ENCODE measurements at regions not wholly inside any gene's neighbourhood (a gene's known extent, or its start where the extent isn't known, plus 50 kb on each side); places are given as distances from the start of the nearest gene placed in this dataset.

GRCh38 chr4:13159041-13159620 is 325.0 kb downstream of the RAB28 start:
- Histone ChIP-seq H3K4me3 (ENCODE audit: low read length) (no peak overlapping the region), H3K9ac (ENCODE audit: low read length) (no peak overlapping the region), H2AFZ (ENCODE audit: low read length) (no peak overlapping the region), H3K27ac (ENCODE audit: low read length) (no peak overlapping the region), H3K27me3 (ENCODE audit: low read length) (no peaks in the 10 kb centered on the region), H3K36me3 (ENCODE audit: low read depth, low read length) (no peaks in the 10 kb centered on the region), H3K4me1 (ENCODE audit: insufficient read depth, low read length) (peaks cover 5% of the 10 kb centered on the region; the same call in 1 of the 2 replicates), H3K79me2 (ENCODE audit: low read length) (no peaks in the 10 kb centered on the region), H3K9me2 (replicated peaks; ENCODE audit: low read length) (no peaks in the 10 kb centered on the region), H3F3A (ENCODE audit: low read length, unreplicated experiment) (peaks cover 4% of the 10 kb centered on the region), H3K9me3 (ENCODE audit: low read length) (no peaks in the 10 kb centered on the region), H3K4me2 (ENCODE audit: low read length) (no peak overlapping the region), H4K20me1 (ENCODE audit: low read length) (no peaks in the 10 kb centered on the region)
- DNase-seq (peak; percentile 40), ATAC-seq (no peak)
- ChIA-PET POLR2A (ENCODE audit: unreplicated experiment) (no interaction called here), CTCF (no interaction called here)
- intact Hi-C loops (cut with micrococcal nuclease): no loop called here
- no TSS peak for BruUV-seq (replicated peaks)
- TF ChIP-seq EZH2phosphoT487 (IDR thresholded peaks at IDR 0.05; ENCODE audit: borderline replicate concordance, low read length): no peak
- TF ChIP-seq CTCF (conservative IDR thresholded peaks at IDR 0.05; ENCODE audit: low read depth, low read length): no peak
- TF ChIP-seq EZH2 (IDR thresholded peaks at IDR 0.05; ENCODE audit: low read length, unreplicated experiment): no peak

- Histone ChIP-seq H4K20me1 (ENCODE audit: low read length) (no peaks in the 10 kb centered on the region), H3K27me3 (ENCODE audit: low read length) (no peaks in the 10 kb centered on the region), H3K27ac (ENCODE audit: low read length) (no peak overlapping the region), H3K4me3 (ENCODE audit: low read length) (no peak overlapping the region), H3K9me2 (replicated peaks; ENCODE audit: low read length) (no peaks in the 10 kb centered on the region), H3K79me2 (ENCODE audit: low read length) (no peaks in the 10 kb centered on the region), H3F3A (ENCODE audit: low read length, unreplicated experiment) (no peaks in the 10 kb centered on the region), H3K9ac (ENCODE audit: low read length) (no peak overlapping the region), H3K4me2 (ENCODE audit: low read length) (no peak overlapping the region), H3K9me3 (ENCODE audit: low read length) (no peaks in the 10 kb centered on the region), H2AFZ (ENCODE audit: low read length) (no peak overlapping the region), H3K36me3 (ENCODE audit: low read depth, low read length) (no peaks in the 10 kb centered on the region), H3K4me1 (ENCODE audit: insufficient read depth, low read length) (no peaks in the 10 kb centered on the region)
- ChIA-PET CTCF (no interaction called here), POLR2A (ENCODE audit: unreplicated experiment) (no interaction called here)
- intact Hi-C loops (cut with micrococcal nuclease): no loop called here
- DNase-seq (no peak), ATAC-seq (no peak)
- no peak for TF ChIP-seq EZH2 (IDR thresholded peaks at IDR 0.05; ENCODE audit: low read length, unreplicated experiment)
- TF ChIP-seq EZH2phosphoT487 (IDR thresholded peaks at IDR 0.05; ENCODE audit: borderline replicate concordance, low read length): no peak
- TF ChIP-seq CTCF (conservative IDR thresholded peaks at IDR 0.05; ENCODE audit: low read depth, low read length): no peak
- BruUV-seq (replicated peaks): no TSS peak
These were observed 332.9 kb downstream of the RAB28 start for GRCh38 chr4:13151194-13151593.

- Histone ChIP-seq H3K36me3 (ENCODE audit: low read depth, low read length) (no peaks in the 10 kb centered on the region), H4K20me1 (ENCODE audit: low read length) (no peaks in the 10 kb centered on the region), H3K4me3 (ENCODE audit: low read length) (no peak overlapping the region), H3K79me2 (ENCODE audit: low read length) (no peaks in the 10 kb centered on the region), H3K27ac (ENCODE audit: low read length) (no peak overlapping the region), H2AFZ (ENCODE audit: low read length) (no peak overlapping the region), H3K4me2 (ENCODE audit: low read length) (no peak overlapping the region), H3K9me2 (replicated peaks; ENCODE audit: low read length) (no peaks in the 10 kb centered on the region), H3K27me3 (ENCODE audit: low read length) (no peaks in the 10 kb centered on the region), H3K9ac (ENCODE audit: low read length) (no peak overlapping the region), H3K4me1 (ENCODE audit: insufficient read depth, low read length) (no peaks in the 10 kb centered on the region), H3K9me3 (ENCODE audit: low read length) (no peaks in the 10 kb centered on the region), H3F3A (ENCODE audit: low read length, unreplicated experiment) (no peaks in the 10 kb centered on the region)
- intact Hi-C loops (cut with micrococcal nuclease): no loop called here
- no TSS peak for BruUV-seq (replicated peaks)
- ChIA-PET POLR2A (ENCODE audit: unreplicated experiment) (no interaction called here), CTCF (no interaction called here)
- TF ChIP-seq EZH2phosphoT487 (IDR thresholded peaks at IDR 0.05; ENCODE audit: borderline replicate concordance, low read length) (no peak), EZH2 (IDR thresholded peaks at IDR 0.05; ENCODE audit: low read length, unreplicated experiment) (no peak), CTCF (conservative IDR thresholded peaks at IDR 0.05; ENCODE audit: low read depth, low read length) (no peak)
- ATAC-seq (no peak), DNase-seq (no peak)
These were observed 340.7 kb downstream of the RAB28 start for GRCh38 chr4:13143222-13144070.

All from PC-3 (cell line).